ENCODE measurements at regions not wholly inside any gene's neighbourhood (a gene's known extent, or its start where the extent isn't known, plus 50 kb on each side); places are given as distances from the start of the nearest gene placed in this dataset.

- H3K36me3 ChIP-seq (ENCODE audit: control insufficient read depth in 4 of 4, insufficient read depth in 4 of 4, low read length in 3 of 4) = no peaks in the 10 kb centered on the region
- no peak for DNase-seq
- ChIA-PET POLR2A (interaction anchor here (0.6 kb wide), 1 partner anchor 224 kb away, joined by 4 read pairs; no protein-coding TSS in a partner anchor), CTCF (interaction anchor here (1.1 kb wide), 1 partner anchor 13 kb away, joined by 3 read pairs; no protein-coding TSS in a partner anchor)
- peaks cover 0 to 2% (median 0%) of the 10 kb centered on the region in 5 experiments for H3K27me3 ChIP-seq (replicated peaks in 2 of 5; ENCODE audit: control insufficient read depth in 4 of 5, insufficient read depth in 5 of 5, low read length in 4 of 5)
- no peak overlapping the region for H3K4me3 ChIP-seq (ENCODE audit: control insufficient read depth in 1 of 7, extremely low read depth in 1 of 7, insufficient read depth in 4 of 7, low read depth in 2 of 7, low read length in 6 of 7)
- WGBS (ENCODE audit: insufficient coverage) = no CpG with 5 or more reads among the region's 4 CpGs
- H3K9me3 ChIP-seq (ENCODE audit: control extremely low read depth in 1 of 5, control insufficient read depth in 4 of 5, insufficient read depth in 2 of 5, low read depth in 1 of 5, low read length in 4 of 5) = no peaks in the 10 kb centered on the region
- H3K4me1 ChIP-seq (ENCODE audit: control extremely low read depth in 1 of 4, control insufficient read depth in 4 of 4, insufficient read depth in 4 of 4, low read length in 3 of 4) = peaks cover 0 to 3% (median 0%) of the 10 kb centered on the region in 4 experiments
- H3K27ac ChIP-seq (ENCODE audit: insufficient read depth in 1 of 2, low read depth in 1 of 2, low read length in 2 of 2, poor library complexity in 1 of 2, severe bottlenecking in 2 of 2) = no peak overlapping the region
Observed at GRCh38 chr18:34631093-34631966, 78.8 kb upstream of the DTNA start.

GRCh38 chr18:34632321-34632720, 77.8 kb upstream of the DTNA start:
- no peak overlapping the region for H3K27ac ChIP-seq (ENCODE audit: insufficient read depth in 1 of 2, low read depth in 1 of 2, low read length in 2 of 2, poor library complexity in 1 of 2, severe bottlenecking in 2 of 2)
- ChIA-PET POLR2A (no interaction called here), CTCF (no interaction called here)
- no peaks in the 10 kb centered on the region for H3K4me1 ChIP-seq (ENCODE audit: control extremely low read depth in 1 of 4, control insufficient read depth in 4 of 4, insufficient read depth in 4 of 4, low read length in 3 of 4)
- peaks cover 0 to 2% (median 0%) of the 10 kb centered on the region in 5 experiments for H3K27me3 ChIP-seq (replicated peaks in 2 of 5; ENCODE audit: control insufficient read depth in 4 of 5, insufficient read depth in 5 of 5, low read length in 4 of 5)
- no peak overlapping the region for H3K4me3 ChIP-seq (ENCODE audit: control insufficient read depth in 1 of 7, extremely low read depth in 1 of 7, insufficient read depth in 4 of 7, low read depth in 2 of 7, low read length in 6 of 7)
- no peaks in the 10 kb centered on the region for H3K9me3 ChIP-seq (ENCODE audit: control extremely low read depth in 1 of 5, control insufficient read depth in 4 of 5, insufficient read depth in 2 of 5, low read depth in 1 of 5, low read length in 4 of 5)
- no peaks in the 10 kb centered on the region for H3K36me3 ChIP-seq (ENCODE audit: control insufficient read depth in 4 of 4, insufficient read depth in 4 of 4, low read length in 3 of 4)
- 89% methylated on average over 3 of the region's 3 CpGs for WGBS (ENCODE audit: insufficient coverage)
- DNase-seq = no peak

GRCh38 chr18:34633368-34633767, 76.7 kb upstream of the DTNA start:
- Histone ChIP-seq H3K27ac (ENCODE audit: insufficient read depth in 1 of 2, low read depth in 1 of 2, low read length in 2 of 2, poor library complexity in 1 of 2, severe bottlenecking in 2 of 2) (no peak overlapping the region), H3K4me1 (ENCODE audit: control extremely low read depth in 1 of 4, control insufficient read depth in 4 of 4, insufficient read depth in 4 of 4, low read length in 3 of 4) (no peaks in the 10 kb centered on the region), H3K27me3 (replicated peaks in 2 of 5; ENCODE audit: control insufficient read depth in 4 of 5, insufficient read depth in 5 of 5, low read length in 4 of 5) (peaks cover 0 to 2% (median 0%) of the 10 kb centered on the region in 5 experiments), H3K36me3 (ENCODE audit: control insufficient read depth in 4 of 4, insufficient read depth in 4 of 4, low read length in 3 of 4) (no peaks in the 10 kb centered on the region), H3K4me3 (ENCODE audit: control insufficient read depth in 1 of 7, extremely low read depth in 1 of 7, insufficient read depth in 4 of 7, low read depth in 2 of 7, low read length in 6 of 7) (no peak overlapping the region), H3K9me3 (ENCODE audit: control extremely low read depth in 1 of 5, control insufficient read depth in 4 of 5, insufficient read depth in 2 of 5, low read depth in 1 of 5, low read length in 4 of 5) (no peaks in the 10 kb centered on the region)
- CTCF ChIA-PET = no interaction called here
- no peak for DNase-seq
- no CpG with 5 or more reads among the region's 1 CpG for whole genome bisulfite sequencing (ENCODE audit: insufficient coverage)
- POLR2A ChIA-PET = no interaction called here

- no peak overlapping the region for H3K27ac ChIP-seq (ENCODE audit: insufficient read depth in 1 of 2, low read depth in 1 of 2, low read length in 2 of 2, poor library complexity in 1 of 2, severe bottlenecking in 2 of 2)
- H3K9me3 ChIP-seq (ENCODE audit: control extremely low read depth in 1 of 5, control insufficient read depth in 4 of 5, insufficient read depth in 2 of 5, low read depth in 1 of 5, low read length in 4 of 5) = no peaks in the 10 kb centered on the region
- H3K4me3 ChIP-seq (ENCODE audit: control insufficient read depth in 1 of 7, extremely low read depth in 1 of 7, insufficient read depth in 4 of 7, low read depth in 2 of 7, low read length in 6 of 7) = no peak overlapping the region
- H3K36me3 ChIP-seq (ENCODE audit: control insufficient read depth in 4 of 4, insufficient read depth in 4 of 4, low read length in 3 of 4) = no peaks in the 10 kb centered on the region
- no peak for DNase-seq
- H3K4me1 ChIP-seq (ENCODE audit: control extremely low read depth in 1 of 4, control insufficient read depth in 4 of 4, insufficient read depth in 4 of 4, low read length in 3 of 4) = no peaks in the 10 kb centered on the region
- ChIA-PET CTCF (no interaction called here), POLR2A (no interaction called here)
- no CpG with 5 or more reads among the region's 3 CpGs for WGBS (ENCODE audit: insufficient coverage)
- peaks cover 0 to under 1% (median 0%) of the 10 kb centered on the region in 5 experiments for H3K27me3 ChIP-seq (replicated peaks in 2 of 5; ENCODE audit: control insufficient read depth in 4 of 5, insufficient read depth in 5 of 5, low read length in 4 of 5)
Observed at GRCh38 chr18:34637094-34637801, 72.8 kb upstream of the DTNA start.

GRCh38 chr18:34639687-34640086, 70.4 kb upstream of the DTNA start:
- H3K4me1 ChIP-seq (ENCODE audit: control extremely low read depth in 1 of 4, control insufficient read depth in 4 of 4, insufficient read depth in 4 of 4, low read length in 3 of 4) = no peaks in the 10 kb centered on the region
- POLR2A ChIA-PET = no interaction called here
- no peak overlapping the region for H3K27ac ChIP-seq (ENCODE audit: insufficient read depth in 1 of 2, low read depth in 1 of 2, low read length in 2 of 2, poor library complexity in 1 of 2, severe bottlenecking in 2 of 2)
- no peak for DNase-seq
- H3K4me3 ChIP-seq (ENCODE audit: control insufficient read depth in 1 of 7, extremely low read depth in 1 of 7, insufficient read depth in 4 of 7, low read depth in 2 of 7, low read length in 6 of 7) = no peak overlapping the region
- H3K9me3 ChIP-seq (ENCODE audit: control extremely low read depth in 1 of 5, control insufficient read depth in 4 of 5, insufficient read depth in 2 of 5, low read depth in 1 of 5, low read length in 4 of 5) = no peaks in the 10 kb centered on the region
- no CpG with 5 or more reads among the region's 1 CpG for WGBS (ENCODE audit: insufficient coverage)
- H3K27me3 ChIP-seq (replicated peaks in 2 of 5; ENCODE audit: control insufficient read depth in 4 of 5, insufficient read depth in 5 of 5, low read length in 4 of 5) = no peaks in the 10 kb centered on the region
- CTCF ChIA-PET = interaction anchor here (0.9 to 1.3 kb wide), 2 partner anchors 16 to 22 kb away, joined by 3 read pairs; no protein-coding TSS in a partner anchor
- no peaks in the 10 kb centered on the region for H3K36me3 ChIP-seq (ENCODE audit: control insufficient read depth in 4 of 4, insufficient read depth in 4 of 4, low read length in 3 of 4)

GRCh38 chr18:34640276-34640675, 69.8 kb upstream of the DTNA start:
- H3K27me3 ChIP-seq (replicated peaks in 2 of 5; ENCODE audit: control insufficient read depth in 4 of 5, insufficient read depth in 5 of 5, low read length in 4 of 5) = no peaks in the 10 kb centered on the region
- no peaks in the 10 kb centered on the region for H3K9me3 ChIP-seq (ENCODE audit: control extremely low read depth in 1 of 5, control insufficient read depth in 4 of 5, insufficient read depth in 2 of 5, low read depth in 1 of 5, low read length in 4 of 5)
- H3K4me3 ChIP-seq (ENCODE audit: control insufficient read depth in 1 of 7, extremely low read depth in 1 of 7, insufficient read depth in 4 of 7, low read depth in 2 of 7, low read length in 6 of 7) = no peak overlapping the region
- CTCF ChIA-PET = interaction anchor here (0.9 to 1.3 kb wide), 2 partner anchors 17 to 21 kb away, joined by 3 read pairs; no protein-coding TSS in a partner anchor
- no peak for DNase-seq
- H3K4me1 ChIP-seq (ENCODE audit: control extremely low read depth in 1 of 4, control insufficient read depth in 4 of 4, insufficient read depth in 4 of 4, low read length in 3 of 4) = no peaks in the 10 kb centered on the region
- POLR2A ChIA-PET = no interaction called here
- H3K36me3 ChIP-seq (ENCODE audit: control insufficient read depth in 4 of 4, insufficient read depth in 4 of 4, low read length in 3 of 4) = no peaks in the 10 kb centered on the region
- H3K27ac ChIP-seq (ENCODE audit: insufficient read depth in 1 of 2, low read depth in 1 of 2, low read length in 2 of 2, poor library complexity in 1 of 2, severe bottlenecking in 2 of 2) = no peak overlapping the region
- WGBS (ENCODE audit: insufficient coverage) = 90% methylated on average over 1 of the region's 1 CpG

- WGBS (ENCODE audit: insufficient coverage) = 100% methylated on average over 1 of the region's 2 CpGs
- ChIA-PET CTCF (interaction anchor here (1.2 to 1.4 kb wide), 2 partner anchors 13 to 17 kb away, joined by 3 to 5 read pairs; no protein-coding TSS in a partner anchor), POLR2A (no interaction called here)
- H3K4me3 ChIP-seq (ENCODE audit: control insufficient read depth in 1 of 7, extremely low read depth in 1 of 7, insufficient read depth in 4 of 7, low read depth in 2 of 7, low read length in 6 of 7) = no peak overlapping the region
- no peak for DNase-seq
- H3K27me3 ChIP-seq (replicated peaks in 2 of 5; ENCODE audit: control insufficient read depth in 4 of 5, insufficient read depth in 5 of 5, low read length in 4 of 5) = no peaks in the 10 kb centered on the region
- H3K27ac ChIP-seq (ENCODE audit: insufficient read depth in 1 of 2, low read depth in 1 of 2, low read length in 2 of 2, poor library complexity in 1 of 2, severe bottlenecking in 2 of 2) = no peak overlapping the region
- H3K9me3 ChIP-seq (ENCODE audit: control extremely low read depth in 1 of 5, control insufficient read depth in 4 of 5, insufficient read depth in 2 of 5, low read depth in 1 of 5, low read length in 4 of 5) = no peaks in the 10 kb centered on the region
- H3K36me3 ChIP-seq (ENCODE audit: control insufficient read depth in 4 of 4, insufficient read depth in 4 of 4, low read length in 3 of 4) = no peaks in the 10 kb centered on the region
- no peaks in the 10 kb centered on the region for H3K4me1 ChIP-seq (ENCODE audit: control extremely low read depth in 1 of 4, control insufficient read depth in 4 of 4, insufficient read depth in 4 of 4, low read length in 3 of 4)
Observed at GRCh38 chr18:34643989-34644388, 66.1 kb upstream of the DTNA start.
